ENCODE measurements at regions not wholly inside any gene's neighbourhood (a gene's known extent, or its start where the extent isn't known, plus 50 kb on each side); places are given as distances from the start of the nearest gene placed in this dataset.

DNA sequence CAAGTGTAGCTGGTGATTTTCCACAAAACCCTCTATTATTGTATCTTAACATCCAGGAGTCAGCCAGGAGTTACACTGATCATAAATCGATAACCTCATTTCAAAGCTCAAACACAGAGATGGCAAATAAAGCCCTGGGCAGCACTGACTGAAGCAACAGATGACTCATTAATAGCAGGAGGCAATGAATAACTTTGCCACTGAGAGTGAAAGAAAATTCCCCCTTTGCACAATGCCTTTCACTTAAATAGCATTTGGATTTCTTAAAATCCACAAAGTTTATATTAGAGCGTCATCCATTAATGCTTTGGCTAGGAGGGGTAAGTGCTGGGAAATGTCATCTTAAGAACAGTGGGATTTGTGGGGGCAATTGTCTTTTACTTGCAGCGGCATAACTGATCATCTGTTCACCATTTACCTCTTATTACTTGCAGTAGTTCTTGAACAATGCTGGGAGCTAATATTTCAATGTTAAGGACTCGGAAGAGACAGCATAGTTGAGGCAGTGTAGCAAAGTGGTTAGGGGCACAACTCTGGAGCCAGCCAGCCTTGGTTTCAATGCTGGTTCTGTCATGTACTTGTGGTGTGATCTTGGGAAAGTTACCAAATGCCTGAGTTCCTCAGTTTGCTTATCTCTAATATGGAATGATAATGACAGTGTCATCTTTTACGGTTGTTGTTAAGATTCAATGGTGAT lies 630.4 kb upstream of the TBL1XR1 start:
- ATAC-seq (ENCODE audit: low read depth) (no peak), DNase-seq (no peak)
- Histone ChIP-seq H3K4me1 (ENCODE audit: control insufficient read depth in 2 of 2, insufficient read depth in 2 of 2, low read length in 2 of 2) (no peaks in the 10 kb centered on the region), H4K20me1 (ENCODE audit: control insufficient read depth, insufficient read depth, low read length, poor library complexity, severe bottlenecking) (no peaks in the 10 kb centered on the region), H3K27me3 (replicated peaks in 1 of 4; ENCODE audit: control extremely low read depth in 1 of 4, control insufficient read depth in 3 of 4, insufficient read depth in 4 of 4, low read length in 3 of 4) (no peaks in the 10 kb centered on the region), H3K79me2 (ENCODE audit: control insufficient read depth, insufficient read depth, low read length) (no peaks in the 10 kb centered on the region), H3K27ac (ENCODE audit: low read length in 2 of 2) (no peak overlapping the region), H3K4me2 (replicated peaks; ENCODE audit: low read depth, low read length, poor library complexity, severe bottlenecking) (no peak overlapping the region), H2AFZ (ENCODE audit: insufficient read depth, low read depth, low read length, poor library complexity, severe bottlenecking) (no peak overlapping the region), H3K36me3 (replicated peaks in 1 of 2; ENCODE audit: control extremely low read depth in 1 of 2, control insufficient read depth in 1 of 2, extremely low read depth in 1 of 2, insufficient read depth in 2 of 2, low read length in 1 of 2) (no peaks in the 10 kb centered on the region), H3K9ac (ENCODE audit: low read length) (no peak overlapping the region), H3K9me3 (ENCODE audit: control extremely low read depth in 1 of 3, control insufficient read depth in 2 of 3, insufficient read depth in 1 of 3, low read length in 2 of 3) (no peaks in the 10 kb centered on the region), H3K4me3 (ENCODE audit: control extremely low read depth in 1 of 5, extremely low read depth in 1 of 5, insufficient read depth in 1 of 5, low read depth in 2 of 5, low read length in 4 of 5) (no peak overlapping the region)
- H3K27me3 Mint-ChIP-seq = no peaks in the 10 kb centered on the region
- no peak overlapping the region for H3K27ac Mint-ChIP-seq
- no peaks in the 10 kb centered on the region for H3K4me1 Mint-ChIP-seq
- intact Hi-C loops (cut with micrococcal nuclease) = no loop called here
- ChIA-PET POLR2A (no interaction called here), CTCF (no interaction called here)
- WGBS (ENCODE audit: insufficient coverage) = 88% methylated on average over 1 of the region's 5 CpGs
- no peaks in the 10 kb centered on the region for H3K9me3 Mint-ChIP-seq (ENCODE audit: insufficient read depth)
- TF ChIP-seq, protein P1, sequence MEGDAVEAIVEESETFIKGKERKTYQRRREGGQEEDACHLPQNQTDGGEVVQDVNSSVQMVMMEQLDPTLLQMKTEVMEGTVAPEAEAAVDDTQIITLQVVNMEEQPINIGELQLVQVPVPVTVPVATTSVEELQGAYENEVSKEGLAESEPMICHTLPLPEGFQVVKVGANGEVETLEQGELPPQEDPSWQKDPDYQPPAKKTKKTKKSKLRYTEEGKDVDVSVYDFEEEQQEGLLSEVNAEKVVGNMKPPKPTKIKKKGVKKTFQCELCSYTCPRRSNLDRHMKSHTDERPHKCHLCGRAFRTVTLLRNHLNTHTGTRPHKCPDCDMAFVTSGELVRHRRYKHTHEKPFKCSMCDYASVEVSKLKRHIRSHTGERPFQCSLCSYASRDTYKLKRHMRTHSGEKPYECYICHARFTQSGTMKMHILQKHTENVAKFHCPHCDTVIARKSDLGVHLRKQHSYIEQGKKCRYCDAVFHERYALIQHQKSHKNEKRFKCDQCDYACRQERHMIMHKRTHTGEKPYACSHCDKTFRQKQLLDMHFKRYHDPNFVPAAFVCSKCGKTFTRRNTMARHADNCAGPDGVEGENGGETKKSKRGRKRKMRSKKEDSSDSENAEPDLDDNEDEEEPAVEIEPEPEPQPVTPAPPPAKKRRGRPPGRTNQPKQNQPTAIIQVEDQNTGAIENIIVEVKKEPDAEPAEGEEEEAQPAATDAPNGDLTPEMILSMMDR (IDR thresholded peaks at IDR 0.05) = no peak
- no peak for TF ChIP-seq EZH2 (IDR thresholded peaks at IDR 0.05; ENCODE audit: borderline replicate concordance, insufficient read depth, low read depth, low read length, poor library complexity, severe bottlenecking)
- no peak overlapping the region for H3K4me3 Mint-ChIP-seq

DNA sequence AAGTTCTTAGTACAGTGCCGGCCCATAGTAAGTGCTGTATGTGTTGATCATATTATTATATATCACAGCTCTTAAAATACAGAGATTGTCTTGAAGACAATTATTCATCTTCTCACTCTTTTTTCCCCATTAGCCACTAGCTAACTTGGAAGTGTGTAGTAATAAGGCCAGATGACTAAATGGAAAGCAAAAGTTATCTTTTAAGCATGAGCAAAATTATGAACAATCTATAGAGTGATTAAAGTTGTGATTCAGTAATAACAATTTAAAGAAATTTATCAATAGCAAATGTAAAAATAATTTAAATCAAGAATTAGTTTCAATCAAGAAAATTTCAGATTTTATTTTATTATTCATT lies 630.9 kb upstream of the TBL1XR1 start:
- no peak for ATAC-seq (ENCODE audit: low read depth)
- no peak overlapping the region for H2AFZ ChIP-seq (ENCODE audit: insufficient read depth, low read depth, low read length, poor library complexity, severe bottlenecking)
- no peak overlapping the region for H3K27ac ChIP-seq (ENCODE audit: low read length in 2 of 2)
- H3K79me2 ChIP-seq (ENCODE audit: control insufficient read depth, insufficient read depth, low read length) = no peaks in the 10 kb centered on the region
- ChIA-PET CTCF (no interaction called here), POLR2A (no interaction called here)
- DNase-seq = no peak
- no peak overlapping the region for H3K9ac ChIP-seq (ENCODE audit: low read length)
- Mint-ChIP-seq H3K9me3 (ENCODE audit: insufficient read depth) (no peaks in the 10 kb centered on the region), H3K4me3 (no peak overlapping the region), H3K27ac (no peak overlapping the region), H3K27me3 (no peaks in the 10 kb centered on the region), H3K4me1 (no peaks in the 10 kb centered on the region)
- H3K4me3 ChIP-seq (ENCODE audit: control extremely low read depth in 1 of 5, extremely low read depth in 1 of 5, insufficient read depth in 1 of 5, low read depth in 2 of 5, low read length in 4 of 5) = no peak overlapping the region
- H3K36me3 ChIP-seq (replicated peaks in 1 of 2; ENCODE audit: control extremely low read depth in 1 of 2, control insufficient read depth in 1 of 2, extremely low read depth in 1 of 2, insufficient read depth in 2 of 2, low read length in 1 of 2) = no peaks in the 10 kb centered on the region
- no peaks in the 10 kb centered on the region for H4K20me1 ChIP-seq (ENCODE audit: control insufficient read depth, insufficient read depth, low read length, poor library complexity, severe bottlenecking)
- no CpG with 5 or more reads among the region's 1 CpG for WGBS (ENCODE audit: insufficient coverage)
- no peaks in the 10 kb centered on the region for H3K4me1 ChIP-seq (ENCODE audit: control insufficient read depth in 2 of 2, insufficient read depth in 2 of 2, low read length in 2 of 2)
- no peaks in the 10 kb centered on the region for H3K27me3 ChIP-seq (replicated peaks in 1 of 4; ENCODE audit: control extremely low read depth in 1 of 4, control insufficient read depth in 3 of 4, insufficient read depth in 4 of 4, low read length in 3 of 4)
- TF ChIP-seq, protein P1 (IDR thresholded peaks at IDR 0.05) = no peak
- no peak for TF ChIP-seq EZH2 (IDR thresholded peaks at IDR 0.05; ENCODE audit: borderline replicate concordance, insufficient read depth, low read depth, low read length, poor library complexity, severe bottlenecking)
- no peak overlapping the region for H3K4me2 ChIP-seq (replicated peaks; ENCODE audit: low read depth, low read length, poor library complexity, severe bottlenecking)
- intact Hi-C loops (cut with micrococcal nuclease) = no loop called here
- H3K9me3 ChIP-seq (ENCODE audit: control extremely low read depth in 1 of 3, control insufficient read depth in 2 of 3, insufficient read depth in 1 of 3, low read length in 2 of 3) = no peaks in the 10 kb centered on the region
